H1 (cell line): ENCODE measurements at regions not wholly inside any gene's neighbourhood (a gene's known extent, or its start where the extent isn't known, plus 50 kb on each side); places are given as distances from the start of the nearest gene placed in this dataset.

Experiments
- CTCF ChIA-PET: fragments of 300-600 bp; sonication (Branson Sonifier 250); formaldehyde crosslinking; loops from one replicate; lab custom pipeline; 2021; ENCODE audit not compliant: partially characterized antibody; lab: Charles Lee
- POLR2A ChIA-PET: fragments of 300-600 bp; sonication (Branson Sonifier 250); formaldehyde crosslinking; loops from one replicate; lab custom pipeline; 2021; ENCODE audit warnings: inconsistent platforms; ENCODE audit not compliant: partially characterized antibody; lab: Charles Lee
- DNase-seq, 2 experiments: peaks; one replicate each; pipeline versions ENCODE4 v3.0.0 to v3.0.0-alpha.2; 2010 to 2022; ENCODE audit warnings: low spot score in 2 of 2, low read depth in 1 of 2, mixed read lengths in 1 of 2
- FAIRE-seq: peaks from 2 replicates; lab custom pipeline; 2011; peaks lifted over from hg19 to GRCh38; lab: Jason Lieb, UNC
- H2AFZ ChIP-seq: 2 replicates; pipeline ENCODE4 v1.8.1; 2012; ENCODE audit warnings: low read length, inconsistent platforms
- H2AK5ac ChIP-seq: 2 replicates; pipeline ENCODE4 v1.6.1; 2013; ENCODE audit warnings: low read depth, low read length
- H2BK120ac ChIP-seq: replicated peaks from 2 replicates; pipeline ENCODE3; 2013; ENCODE audit warnings: low read depth, low read length, inconsistent platforms
- H2BK12ac ChIP-seq: 2 replicates; pipeline ENCODE4 v1.6.1; 2013; ENCODE audit warnings: low read depth, low read length
- H2BK15ac ChIP-seq: 2 replicates; pipeline ENCODE4 v1.6.1; 2013; ENCODE audit warnings: low read length
- H2BK20ac ChIP-seq: 2 replicates; pipeline ENCODE4 v1.6.1; 2013; ENCODE audit warnings: low read length
- H2BK5ac ChIP-seq: 2 replicates; pipeline ENCODE4 v1.6.1; 2013; ENCODE audit warnings: low read depth, low read length
- H3K14ac ChIP-seq: 2 replicates; pipeline ENCODE4 v1.6.1; 2013; ENCODE audit warnings: inconsistent platforms; ENCODE audit not compliant: insufficient read length
- H3K18ac ChIP-seq: 2 replicates; pipeline ENCODE4 v1.6.1; 2013; ENCODE audit warnings: low read length; ENCODE audit errors: extremely low read depth
- H3K23ac ChIP-seq: 2 replicates; pipeline ENCODE4 v1.6.1; 2013; ENCODE audit warnings: inconsistent platforms; ENCODE audit not compliant: insufficient read length
- H3K23me2 ChIP-seq: 2 replicates; pipeline ENCODE4 v1.6.1; 2013; ENCODE audit warnings: low read depth, low read length
- H3K27ac ChIP-seq: 2 replicates; pipeline ENCODE4 v1.6.1; 2011; ENCODE audit warnings: low read depth, low read length, inconsistent platforms
- H3K27me3 ChIP-seq, 4 experiments: replicated peaks in 1 of 4; 1 replicate in 1 of 4; 2 replicates in 3 of 4; pipeline versions ENCODE4 v1.6.1 to v1.8.1; 2011 to 2013; ENCODE audit warnings: low read length in 3 of 4, mild to moderate bottlenecking in 3 of 4, inconsistent platforms in 2 of 4, mixed read lengths in 2 of 4, moderate library complexity in 1 of 4; ENCODE audit not compliant: control insufficient read depth in 3 of 4, insufficient read depth in 3 of 4; ENCODE audit errors: extremely low read depth in 1 of 4
- H3K36me3 ChIP-seq, 4 experiments: 2 replicates each; pipeline versions ENCODE4 v1.6.1 to v1.8.1; 2011 to 2013; ENCODE audit warnings: mild to moderate bottlenecking in 4 of 4, low read length in 3 of 4, moderate library complexity in 2 of 4, control low read depth in 1 of 4, inconsistent platforms in 1 of 4; ENCODE audit not compliant: insufficient read depth in 4 of 4, control insufficient read depth in 2 of 4
- H3K4ac ChIP-seq: replicated peaks from 2 replicates; pipeline ENCODE3; 2013; ENCODE audit warnings: low read length, low read depth, mixed read lengths, inconsistent platforms; ENCODE audit not compliant: insufficient read length
- H3K4me1 ChIP-seq, 4 experiments: replicated peaks in 1 of 4; 1 replicate in 1 of 4; 2 replicates in 3 of 4; pipeline versions ENCODE4 v1.6.1 to v1.8.1; 2011 to 2013; ENCODE audit warnings: low read length in 3 of 4, inconsistent platforms in 2 of 4, mixed read lengths in 1 of 4; ENCODE audit not compliant: insufficient read depth in 4 of 4, control insufficient read depth in 3 of 4
- H3K4me2 ChIP-seq, 2 experiments: 2 replicates each; pipeline versions ENCODE4 v1.6.1 to v1.8.1; 2011 to 2013; ENCODE audit warnings: low read depth in 2 of 2, low read length in 2 of 2, control low read depth in 1 of 2, inconsistent platforms in 1 of 2, mild to moderate bottlenecking in 1 of 2; ENCODE audit not compliant: insufficient read depth in 1 of 2
- H3K4me3 ChIP-seq, 4 experiments: fragments of 200-600, 300-600 bp in 1 of 4; sonication (generic), shearing (Covaris generic), sonication (Bioruptor Twin) in 1 of 4; 2 replicates each; pipeline versions ENCODE4 v1.5.1 to v1.8.1; 2011 to 2016; ENCODE audit warnings: low read length in 4 of 4, low read depth in 3 of 4, control low read depth in 2 of 4, inconsistent platforms in 2 of 4, mild to moderate bottlenecking in 2 of 4, mixed read lengths in 1 of 4, moderate library complexity in 1 of 4; ENCODE audit not compliant: insufficient read depth in 2 of 4; ENCODE audit errors: extremely low read depth in 1 of 4
- H3K56ac ChIP-seq: replicated peaks from 2 replicates; pipeline ENCODE3; 2013; ENCODE audit warnings: low read depth, mild to moderate bottlenecking, mixed read lengths, low read length, inconsistent platforms; ENCODE audit not compliant: insufficient read length
- H3K79me1 ChIP-seq: 2 replicates; pipeline ENCODE4 v1.6.1; 2013; ENCODE audit warnings: low read depth, low read length, control low read depth
- H3K79me2 ChIP-seq, 2 experiments: 2 replicates each; pipeline versions ENCODE4 v1.6.1 to v1.8.1; 2012 to 2013; ENCODE audit warnings: low read length in 2 of 2, mild to moderate bottlenecking in 2 of 2, inconsistent platforms in 1 of 2; ENCODE audit not compliant: insufficient read depth in 2 of 2, control insufficient read depth in 1 of 2
- H3K9ac ChIP-seq, 4 experiments: replicated peaks in 1 of 4; 1 replicate in 1 of 4; 2 replicates in 3 of 4; pipeline versions ENCODE4 v1.6.1 to v1.8.1; 2011 to 2013; ENCODE audit warnings: low read depth in 3 of 4, low read length in 3 of 4, control low read depth in 2 of 4, mild to moderate bottlenecking in 2 of 4, moderate library complexity in 2 of 4, inconsistent platforms in 1 of 4; ENCODE audit errors: extremely low read depth in 1 of 4
- H3K9me3 ChIP-seq, 2 experiments: 2 replicates each; pipeline versions ENCODE4 v1.6.1 to v1.8.1; 2012 to 2013; ENCODE audit warnings: mild to moderate bottlenecking in 2 of 2, moderate library complexity in 2 of 2, control low read depth in 1 of 2, inconsistent platforms in 1 of 2, low read depth in 1 of 2, low read length in 1 of 2, mixed read lengths in 1 of 2; ENCODE audit not compliant: insufficient read depth in 2 of 2
- H4K20me1 ChIP-seq, 2 experiments: replicated peaks in 1 of 2; 2 replicates each; pipeline versions ENCODE3 to v1.8.1; 2011 to 2013; ENCODE audit warnings: inconsistent platforms in 2 of 2, low read length in 2 of 2, mild to moderate bottlenecking in 1 of 2; ENCODE audit not compliant: insufficient read depth in 2 of 2, control insufficient read depth in 1 of 2
- H4K5ac ChIP-seq: 2 replicates; pipeline ENCODE4 v1.6.1; 2013; ENCODE audit warnings: low read length, low read depth, mixed read lengths, inconsistent platforms; ENCODE audit not compliant: insufficient read length
- H4K8ac ChIP-seq: 2 replicates; pipeline ENCODE4 v1.8.0; 2013; ENCODE audit warnings: mild to moderate bottlenecking, moderate library complexity, low read length, inconsistent platforms; ENCODE audit not compliant: insufficient read depth; ENCODE audit errors: extremely low read depth
- H4K91ac ChIP-seq: replicated peaks from 2 replicates; pipeline ENCODE3; 2013; ENCODE audit warnings: low read length, mixed read lengths, inconsistent platforms; ENCODE audit not compliant: insufficient read length
- BRCA1 ChIP-seq: IDR thresholded peaks from 2 replicates; pipeline ENCODE4 v1.6.1; 2012; ENCODE audit warnings: low read depth, low read length, improper control_type of control experiment
- CBX8 ChIP-seq: fragments of 300-800, 300-1000 bp; sonication (generic); IDR thresholded peaks from 2 replicates; pipeline ENCODE4 v1.7.1; 2016; ENCODE audit warnings: low read depth, low read length, borderline replicate concordance
- CEBPB ChIP-seq: IDR thresholded peaks from 2 replicates; pipeline ENCODE4 v1.6.1; 2012; ENCODE audit warnings: low read depth, low read length
- CHD2 ChIP-seq: IDR thresholded peaks from 2 replicates; pipeline ENCODE4 v1.6.1; 2012; ENCODE audit warnings: low read length, improper control_type of control experiment
- E2F6 ChIP-seq: IDR thresholded peaks from 2 replicates; pipeline ENCODE4 v1.6.1; 2012; ENCODE audit warnings: inconsistent platforms
- EP300 ChIP-seq, 2 experiments: IDR thresholded peaks; 1 replicate in 1 of 2; 2 replicates in 1 of 2; pipeline ENCODE4 v1.6.1; 2011 to 2012; ENCODE audit warnings: low read depth in 2 of 2, low read length in 2 of 2, mild to moderate bottlenecking in 2 of 2, borderline replicate concordance in 1 of 2, inconsistent platforms in 1 of 2, moderate library complexity in 1 of 2
- EZH2 ChIP-seq: fragments of 200-600 bp; sonication (generic); IDR thresholded peaks from 2 replicates; pipeline ENCODE4 v1.7.1; 2012; ENCODE audit warnings: low read depth, mild to moderate bottlenecking, moderate library complexity, low read length, inconsistent platforms; ENCODE audit not compliant: severe bottlenecking
- HDAC6 ChIP-seq: IDR thresholded peaks from one replicate; pipeline ENCODE4 v1.7.1; 2012; ENCODE audit warnings: low read depth, mild to moderate bottlenecking, inconsistent platforms, low read length, moderate library complexity
- JUND ChIP-seq: IDR thresholded peaks from 2 replicates; pipeline ENCODE4 v1.6.1; 2011; ENCODE audit warnings: mild to moderate bottlenecking, improper control_type of control experiment, low read length
- KDM1A ChIP-seq: fragments of 200-600, 300-600 bp; sonication (generic); IDR thresholded peaks from 2 replicates; pipeline ENCODE4 v1.7.1; 2016; ENCODE audit warnings: mild to moderate bottlenecking, low read length, borderline replicate concordance
- NANOG ChIP-seq: IDR thresholded peaks from 2 replicates; pipeline ENCODE4 v1.6.1; 2011; ENCODE audit warnings: low read length, low read depth, mild to moderate bottlenecking, inconsistent platforms; ENCODE audit not compliant: insufficient read depth, poor library complexity, severe bottlenecking
- PHF8 ChIP-seq: fragments of 200-600 bp; sonication (generic); conservative IDR thresholded peaks from 2 replicates; pipeline ENCODE4 v1.7.1; 2012; ENCODE audit warnings: low read depth, mild to moderate bottlenecking, inconsistent platforms, low read length, moderate library complexity
- SIRT6 ChIP-seq: IDR thresholded peaks from one replicate; pipeline ENCODE4 v1.7.1; 2012; ENCODE audit warnings: low read length, inconsistent platforms
- SIX5 ChIP-seq: IDR thresholded peaks from 2 replicates; pipeline ENCODE4 v1.6.1; 2011; ENCODE audit warnings: mild to moderate bottlenecking, low read depth, low read length
- SP2 ChIP-seq: IDR thresholded peaks from 2 replicates; pipeline ENCODE4 v1.6.1; 2012; ENCODE audit warnings: mild to moderate bottlenecking, low read length, inconsistent platforms
- SP4 ChIP-seq: IDR thresholded peaks from 2 replicates; pipeline ENCODE4 v1.6.1; 2012; ENCODE audit warnings: low read length, inconsistent platforms
- WGBS, 2 experiments: shearing (Covaris generic) in 1 of 2; methylation state at CpG; one replicate each; pipeline versions ENCODE4 v1.1.6 to v1.1.7; 2013 to 2015; ENCODE audit warnings: low lambda C conversion rate in 2 of 2, mixed read lengths in 2 of 2, inconsistent platforms in 1 of 2, low coverage in 1 of 2, missing lambda C conversion rate in 1 of 2; ENCODE audit not compliant: insufficient replicate concordance in 2 of 2, insufficient coverage in 1 of 2, insufficient read length in 1 of 2; ENCODE audit errors: extremely low coverage in 1 of 2, missing lambda C conversion rate in 1 of 2; 5-methylcytosine and 5-hydroxymethylcytosine counted together

- Histone ChIP-seq H2BK120ac (no peak overlapping the region), H3K9ac (no peak overlapping the region), H2BK12ac (no peak overlapping the region), H3K23ac (no peak overlapping the region), H3K79me2 (no peaks in the 10 kb centered on the region), H2BK15ac (no peak overlapping the region), H3K79me1 (no peaks in the 10 kb centered on the region), H2BK5ac (no peak overlapping the region), H3K18ac (no peak overlapping the region), H4K20me1 (no peaks in the 10 kb centered on the region), H3K4ac (no peak overlapping the region), H3K36me3 (no peaks in the 10 kb centered on the region), H4K8ac (no peak overlapping the region), H2AFZ (no peak overlapping the region), H3K4me1 (no peaks in the 10 kb centered on the region), H3K27ac (no peak overlapping the region), H3K56ac (no peak overlapping the region), H3K14ac (no peak overlapping the region), H3K9me3 (peaks cover 3 to 7% of the 10 kb centered on the region in 2 experiments; a peak in 2 of 4 replicates), H2BK20ac (no peak overlapping the region), H2AK5ac (no peak overlapping the region), H4K91ac (no peak overlapping the region), H3K4me2 (no peak overlapping the region), H4K5ac (no peak overlapping the region), H3K27me3 (no peaks in the 10 kb centered on the region; a peak in 1 of 7 replicates), H3K23me2 (no peaks in the 10 kb centered on the region), H3K4me3 (no peak overlapping the region)
- TF ChIP-seq E2F6 (no peak), EZH2 (no peak), CHD2 (no peak), HDAC6 (no peak), SP4 (no peak), CEBPB (no peak), CBX8 (no peak), KDM1A (no peak), SP2 (no peak), NANOG (no peak), BRCA1 (no peak), PHF8 (no peak), JUND (no peak), EP300 (IDR thresholded peaks at IDR 0.05; ENCODE audit: borderline replicate concordance in 1 of 2, low read depth in 2 of 2, low read length in 2 of 2) (no peak), SIX5 (no peak), SIRT6 (no peak)
- WGBS, 2 experiments = 82% methylated on average over 3 of the region's 3 CpGs; no CpG with 5 or more reads in 1 of the 2 experiments
- no peak for DNase-seq
- no peak for FAIRE-seq
- ChIA-PET POLR2A (no interaction called here), CTCF (no interaction called here)
Measured at GRCh38 chr1:114322207-114322606, 168.5 kb upstream of the SYT6 start.
